IPS-18a (cell line): ENCODE measurements at regions not wholly inside any gene's neighbourhood (a gene's known extent, or its start where the extent isn't known, plus 50 kb on each side); places are given as distances from the start of the nearest gene placed in this dataset.

Experiments used
- H3K27ac ChIP-seq: one replicate; pipeline ENCODE4 v1.5.1; 2013; ENCODE audit warnings: low read length
- H3K27me3 ChIP-seq: one replicate; pipeline ENCODE4 v1.6.1; 2013; ENCODE audit warnings: mild to moderate bottlenecking, low read length; ENCODE audit not compliant: control insufficient read depth, insufficient read depth
- H3K36me3 ChIP-seq: one replicate; pipeline ENCODE4 v1.6.1; 2013; ENCODE audit warnings: low read depth, low read length; ENCODE audit not compliant: control insufficient read depth
- H3K4me1 ChIP-seq: one replicate; pipeline ENCODE4 v1.6.1; 2013; ENCODE audit warnings: low read depth, low read length; ENCODE audit not compliant: control insufficient read depth
- H3K4me3 ChIP-seq: one replicate; pipeline ENCODE4 v1.5.1; 2013; ENCODE audit warnings: low read length
- H3K9ac ChIP-seq: one replicate; pipeline ENCODE4 v1.6.1; 2013; ENCODE audit warnings: mild to moderate bottlenecking, low read length, moderate library complexity
- H3K9me3 ChIP-seq: one replicate; pipeline ENCODE4 v1.6.1; 2013; ENCODE audit warnings: low read depth, low read length; ENCODE audit not compliant: control insufficient read depth

GRCh38 chr18:78297048-78297447 is 682.6 kb upstream of the SALL3 start:
- Histone ChIP-seq H3K9ac (no peak overlapping the region), H3K36me3 (no peaks in the 10 kb centered on the region), H3K4me3 (no peak overlapping the region), H3K4me1 (peaks cover 14% of the 10 kb centered on the region), H3K9me3 (no peaks in the 10 kb centered on the region), H3K27me3 (no peaks in the 10 kb centered on the region), H3K27ac (no peak overlapping the region)

- Histone ChIP-seq H3K9ac (no peak overlapping the region), H3K4me3 (no peak overlapping the region), H3K4me1 (no peaks in the 10 kb centered on the region), H3K36me3 (no peaks in the 10 kb centered on the region), H3K9me3 (no peaks in the 10 kb centered on the region), H3K27ac (no peak overlapping the region), H3K27me3 (no peaks in the 10 kb centered on the region)
Observed at GRCh38 chr18:78303519-78304191, 676.0 kb upstream of the SALL3 start.

GRCh38 chr18:78304192-78305164 is 675.1 kb upstream of the SALL3 start:
- no peaks in the 10 kb centered on the region for H3K27me3 ChIP-seq

GRCh38 chr18:78305789-78306188 is 673.8 kb upstream of the SALL3 start:
- Histone ChIP-seq H3K4me3 (no peak overlapping the region), H3K27ac (no peak overlapping the region), H3K9me3 (no peaks in the 10 kb centered on the region), H3K36me3 (no peaks in the 10 kb centered on the region), H3K4me1 (no peaks in the 10 kb centered on the region), H3K9ac (no peak overlapping the region), H3K27me3 (no peaks in the 10 kb centered on the region)

More at GRCh38 chr18:78304192-78305164, 675.1 kb upstream of the SALL3 start:
- Histone ChIP-seq H3K4me3 (no peak overlapping the region), H3K36me3 (no peaks in the 10 kb centered on the region), H3K4me1 (no peaks in the 10 kb centered on the region), H3K9ac (no peak overlapping the region), H3K9me3 (no peaks in the 10 kb centered on the region), H3K27ac (no peak overlapping the region)

- Histone ChIP-seq H3K4me3 (no peak overlapping the region), H3K4me1 (no peaks in the 10 kb centered on the region), H3K9me3 (no peaks in the 10 kb centered on the region), H3K9ac (no peak overlapping the region), H3K27ac (no peak overlapping the region), H3K36me3 (no peaks in the 10 kb centered on the region), H3K27me3 (no peaks in the 10 kb centered on the region)
Observed at GRCh38 chr18:78309307-78309706, 670.3 kb upstream of the SALL3 start.

DNA sequence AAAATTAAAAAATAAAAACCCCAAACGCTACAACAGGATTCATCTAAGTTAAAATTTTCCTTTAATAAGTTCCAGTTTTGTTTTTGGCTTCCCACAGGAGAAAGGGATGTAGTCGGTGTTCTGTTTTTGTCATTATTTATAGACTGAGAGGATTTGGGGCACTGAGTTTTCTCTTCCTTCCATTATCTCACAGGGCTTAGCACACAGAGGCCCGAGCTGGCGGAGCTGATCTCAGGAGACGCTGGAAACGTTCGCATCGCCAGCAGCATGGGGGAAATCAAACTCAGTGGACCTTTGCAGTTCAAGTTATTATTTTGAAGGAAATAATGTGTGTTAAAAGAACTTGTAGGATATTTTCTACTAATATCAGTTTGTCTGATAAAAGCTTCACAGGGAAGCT is 669.7 kb upstream of the SALL3 start:
- Histone ChIP-seq H3K27me3 (no peaks in the 10 kb centered on the region), H3K36me3 (no peaks in the 10 kb centered on the region), H3K27ac (no peak overlapping the region), H3K4me3 (no peak overlapping the region), H3K9ac (no peak overlapping the region), H3K4me1 (no peaks in the 10 kb centered on the region), H3K9me3 (no peaks in the 10 kb centered on the region)

- Histone ChIP-seq H3K9me3 (no peaks in the 10 kb centered on the region), H3K36me3 (no peaks in the 10 kb centered on the region), H3K9ac (no peak overlapping the region), H3K27ac (no peak overlapping the region), H3K4me1 (no peaks in the 10 kb centered on the region), H3K4me3 (no peak overlapping the region), H3K27me3 (no peaks in the 10 kb centered on the region)
Observed at GRCh38 chr18:78319264-78319663, 660.4 kb upstream of the SALL3 start.

DNA sequence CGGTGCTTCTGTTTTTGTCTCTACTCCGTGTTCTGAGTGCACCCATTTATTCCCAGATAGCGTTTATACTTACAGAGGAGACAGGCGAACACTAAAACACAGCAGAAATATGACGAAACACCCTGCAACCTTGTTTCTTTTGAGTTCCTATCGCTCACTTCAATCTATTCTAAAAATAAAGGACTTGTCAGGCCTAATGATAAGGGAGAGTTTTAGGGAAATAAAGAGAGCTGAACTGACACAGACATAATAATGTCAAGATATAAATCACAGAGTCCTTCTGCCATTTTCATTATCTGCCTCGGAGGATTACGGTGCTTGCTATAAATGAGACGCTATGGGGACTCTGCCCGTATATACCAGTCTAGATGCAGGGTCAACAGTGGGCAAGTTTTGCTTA is 659.7 kb upstream of the SALL3 start:
- Histone ChIP-seq H3K36me3 (no peaks in the 10 kb centered on the region), H3K27ac (no peak overlapping the region), H3K9ac (no peak overlapping the region), H3K4me3 (no peak overlapping the region), H3K4me1 (no peaks in the 10 kb centered on the region), H3K27me3 (no peaks in the 10 kb centered on the region), H3K9me3 (no peaks in the 10 kb centered on the region)

- Histone ChIP-seq H3K4me3 (no peak overlapping the region), H3K4me1 (no peaks in the 10 kb centered on the region), H3K9me3 (no peaks in the 10 kb centered on the region), H3K9ac (no peak overlapping the region), H3K27ac (no peak overlapping the region), H3K27me3 (no peaks in the 10 kb centered on the region), H3K36me3 (no peaks in the 10 kb centered on the region)
Observed at GRCh38 chr18:78321402-78321801, 658.2 kb upstream of the SALL3 start.

- H3K9ac ChIP-seq = no peak overlapping the region
- H3K4me1 ChIP-seq = no peaks in the 10 kb centered on the region
- no peak overlapping the region for H3K4me3 ChIP-seq
- no peaks in the 10 kb centered on the region for H3K36me3 ChIP-seq
- H3K27ac ChIP-seq = no peak overlapping the region
- no peaks in the 10 kb centered on the region for H3K27me3 ChIP-seq
- no peaks in the 10 kb centered on the region for H3K9me3 ChIP-seq
Observed at GRCh38 chr18:78323453-78324197, 656.0 kb upstream of the SALL3 start.

GRCh38 chr18:78327643-78328042 is 652.0 kb upstream of the SALL3 start:
- Histone ChIP-seq H3K9ac (no peak overlapping the region), H3K4me1 (no peaks in the 10 kb centered on the region), H3K4me3 (no peak overlapping the region), H3K27me3 (no peaks in the 10 kb centered on the region), H3K27ac (no peak overlapping the region), H3K9me3 (no peaks in the 10 kb centered on the region), H3K36me3 (no peaks in the 10 kb centered on the region)
